Stimulated activated CD4-positive, alpha-beta T cell treated with anti-CD3 and anti-CD28 coated beads, Interleukin-15, amount 100 ng/mL, for 24 hours (primary cell): ENCODE measurements at regions not wholly inside any gene's neighbourhood (a gene's known extent, or its start where the extent isn't known, plus 50 kb on each side); places are given as distances from the start of the nearest gene placed in this dataset.

Experiments
- DNase-seq: peaks from one replicate; pipeline ENCODE4 v3.0.0-alpha.2; 2020

DNA sequence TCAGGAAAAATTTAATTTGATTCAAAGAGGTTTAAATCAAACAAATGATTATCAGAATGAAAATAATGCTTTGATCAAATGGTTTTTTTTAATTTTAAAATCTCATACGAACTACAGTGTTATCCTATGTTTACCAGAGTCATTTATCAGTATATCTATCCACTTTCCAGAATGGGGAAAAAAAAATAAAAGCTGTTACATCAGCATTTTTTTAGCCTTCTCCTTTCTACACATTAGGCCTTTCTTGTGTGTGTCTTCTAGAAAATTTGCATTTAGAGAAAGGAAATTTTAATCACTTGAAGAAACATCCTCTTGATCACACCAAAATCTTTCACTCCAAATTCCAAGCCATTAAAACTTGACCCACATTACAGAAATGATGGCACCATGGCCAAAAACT lies 608.9 kb upstream of the ID2 start:
- DNase-seq, result no peak

DNA sequence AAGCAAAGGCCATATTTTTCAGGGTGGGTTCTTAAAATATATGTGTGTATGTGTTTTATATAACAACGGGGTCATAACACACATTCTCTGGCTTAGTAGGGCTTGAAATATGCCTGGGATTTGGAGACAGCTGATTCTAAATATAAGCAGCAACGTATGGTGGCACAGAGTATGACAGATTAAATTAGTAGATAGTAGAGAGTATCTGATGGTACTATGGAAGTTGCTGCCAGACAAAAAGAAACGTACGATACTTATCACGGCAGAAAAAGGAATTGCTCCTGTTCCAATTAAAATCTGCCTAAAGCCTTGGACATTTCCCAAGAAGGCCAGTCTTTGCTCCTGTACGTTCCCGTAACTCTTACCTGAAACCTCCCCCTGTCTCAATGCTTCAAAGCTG lies 607.9 kb upstream of the ID2 start:
- no peak for DNase-seq

DNA sequence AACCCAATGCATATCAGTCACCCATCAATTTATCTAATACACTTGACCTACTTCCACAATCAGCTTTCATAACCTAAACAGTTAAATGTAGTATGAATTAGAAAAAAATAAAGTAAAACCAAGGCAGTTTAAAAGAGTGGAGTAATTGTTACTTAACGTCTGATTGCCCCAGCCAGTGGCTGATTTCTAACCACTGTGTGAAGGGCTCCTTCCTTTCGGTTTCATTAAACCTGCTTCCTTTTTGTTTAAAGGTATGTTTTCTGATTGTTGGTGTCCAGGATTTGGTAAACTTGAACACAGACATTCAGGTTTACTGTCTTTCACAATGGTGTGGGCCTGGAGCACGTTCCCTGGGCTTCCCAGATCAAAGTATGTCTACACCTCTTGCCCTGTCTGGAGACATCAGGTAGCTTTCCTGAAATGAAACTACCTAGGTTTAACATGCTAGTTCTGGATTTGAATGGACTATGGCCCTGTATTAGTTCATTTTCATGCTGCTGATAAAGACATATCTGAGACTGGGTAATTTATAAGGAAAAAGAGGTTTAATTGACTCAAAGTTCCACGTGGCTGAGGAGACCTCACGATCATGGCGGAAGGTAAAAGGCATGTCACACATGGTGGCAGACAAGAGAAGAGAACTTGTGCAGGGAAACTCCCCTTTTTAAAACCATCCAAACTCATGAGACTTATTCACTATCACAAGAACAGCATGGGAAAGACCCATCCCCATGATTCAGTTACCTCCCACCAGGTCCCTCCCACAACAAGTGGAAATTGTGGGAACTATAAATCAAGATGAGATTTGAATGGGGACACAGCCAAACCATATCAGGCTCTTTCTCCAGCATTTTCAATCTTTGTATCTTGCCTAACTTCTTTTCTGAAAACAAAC lies 605.2 kb upstream of the ID2 start:
- no peak for DNase-seq

DNA sequence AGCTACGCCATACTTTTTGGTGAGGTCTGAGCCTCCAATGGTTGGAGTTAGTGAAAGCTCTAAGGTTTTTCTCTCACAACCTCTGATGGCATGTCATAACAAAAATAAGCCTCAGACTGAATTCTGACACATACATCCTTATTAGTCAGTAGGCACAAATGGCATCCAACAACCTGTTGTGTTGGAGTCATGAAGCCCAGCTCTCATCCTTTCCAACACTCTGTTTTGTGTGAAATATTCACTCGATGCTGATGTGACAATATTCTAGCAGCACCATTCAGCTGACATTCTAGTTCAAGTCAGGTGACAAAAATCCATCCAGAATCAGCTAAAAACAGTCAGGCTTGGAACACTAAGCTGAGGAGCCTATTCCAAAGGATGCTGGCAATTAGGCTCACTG lies 603.2 kb upstream of the ID2 start:
- no peak for DNase-seq

DNA sequence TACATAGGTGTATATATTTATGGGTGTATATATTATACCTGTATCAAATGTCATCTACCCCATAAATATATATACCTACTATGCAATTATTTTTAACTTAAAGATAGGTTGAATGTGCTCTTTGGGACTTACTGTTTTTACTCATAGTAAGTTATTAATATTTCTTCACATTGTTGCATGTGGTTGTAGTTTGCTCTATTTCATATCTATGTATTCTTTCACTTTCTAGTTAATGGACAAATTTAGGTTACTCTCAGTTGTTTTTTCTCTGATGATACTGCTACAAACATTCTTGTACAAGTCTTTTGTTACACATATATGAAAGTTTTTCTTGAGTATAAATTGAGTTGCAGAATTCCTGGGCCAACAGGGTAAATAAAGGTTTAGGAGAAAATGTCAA lies 601.8 kb upstream of the ID2 start:
- DNase-seq, result no peak

DNA sequence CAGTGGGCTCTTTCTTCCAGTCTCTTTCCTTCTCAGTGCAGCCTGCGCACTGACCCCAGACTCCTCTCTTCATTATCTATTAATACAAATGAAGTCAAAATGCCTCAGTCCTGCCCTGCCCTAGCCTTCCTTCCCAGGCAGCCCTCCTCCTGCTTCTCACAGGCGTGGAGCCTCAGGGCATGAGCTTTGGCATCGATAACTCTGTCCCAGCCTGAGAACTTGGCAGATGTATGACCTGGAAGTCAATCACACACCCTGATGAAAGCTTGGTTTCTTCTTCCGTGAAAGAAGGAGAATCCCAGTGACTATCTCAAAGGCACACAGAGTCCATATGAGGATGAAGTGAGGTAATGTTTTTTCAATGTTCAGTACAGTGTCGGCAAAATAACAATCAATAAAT lies 600.7 kb upstream of the ID2 start:
- no peak for DNase-seq

DNA sequence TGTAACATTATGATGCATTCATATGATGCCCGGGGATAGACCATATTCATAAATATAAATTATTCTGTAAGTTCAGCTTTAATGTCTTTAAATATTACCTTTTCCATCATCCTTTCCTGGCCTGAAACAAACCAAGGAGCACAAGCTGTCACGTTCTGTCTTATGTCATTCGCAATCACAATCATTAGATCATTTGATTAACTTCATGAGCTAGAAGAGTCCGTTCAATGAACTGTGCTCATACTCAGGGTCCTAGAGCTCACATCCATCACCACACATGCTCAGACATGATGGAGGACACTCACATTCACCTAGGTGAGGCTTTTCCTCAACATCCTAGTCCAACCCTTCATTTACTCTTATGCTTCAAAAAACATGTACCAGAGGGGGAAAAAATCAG lies 599.0 kb upstream of the ID2 start:
- no peak for DNase-seq

DNA sequence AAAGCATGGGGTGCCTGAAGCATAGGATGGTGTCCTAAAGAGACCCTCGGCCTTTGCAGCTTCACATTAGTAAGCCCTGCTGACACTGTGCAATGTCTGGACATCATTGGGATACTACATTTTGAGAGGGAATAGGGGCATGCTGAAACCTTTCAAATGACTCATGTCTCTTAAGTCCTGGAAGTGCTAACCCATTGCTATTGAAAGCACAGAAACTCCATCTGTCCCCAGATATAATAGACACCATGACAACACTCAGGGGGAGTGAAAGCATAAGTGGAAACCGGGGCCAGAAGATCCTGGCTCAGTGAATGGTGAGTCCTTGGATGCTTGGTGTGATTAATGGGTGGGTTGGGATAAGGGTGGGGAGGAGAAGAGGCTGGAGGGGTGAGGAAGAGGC lies 595.5 kb upstream of the ID2 start:
- no peak for DNase-seq

DNA sequence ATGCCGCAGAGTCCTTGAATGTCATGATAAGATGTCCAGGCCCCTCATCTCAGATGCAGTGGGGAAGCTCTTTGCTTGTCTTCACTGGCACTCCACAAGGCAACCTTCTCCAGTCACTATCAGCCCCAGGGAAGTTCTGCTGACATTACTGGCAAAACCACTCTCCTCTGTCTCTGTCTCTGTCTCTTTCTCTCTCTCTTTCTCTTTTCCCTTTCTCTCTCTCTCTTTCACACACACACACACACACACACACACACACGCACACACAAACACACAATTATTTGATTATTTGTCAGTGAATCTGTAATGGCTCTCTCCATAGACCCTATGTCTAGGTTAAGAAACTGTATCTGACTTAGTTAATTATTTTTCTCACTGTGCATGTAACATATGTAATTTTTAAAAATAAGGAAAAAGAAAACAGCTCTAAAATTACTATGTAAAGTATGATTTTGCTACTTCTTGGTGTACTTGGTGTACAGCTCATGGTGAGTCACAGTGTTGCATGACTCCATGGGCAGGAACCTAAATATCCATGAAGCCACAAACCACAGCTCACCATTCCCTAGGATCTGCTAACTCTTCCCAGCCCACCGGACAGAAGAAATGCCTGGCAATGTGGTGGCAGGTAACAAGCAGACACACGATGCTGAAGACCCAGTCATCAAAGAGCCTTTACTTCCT lies 594.9 kb upstream of the ID2 start:
- no peak for DNase-seq

DNA sequence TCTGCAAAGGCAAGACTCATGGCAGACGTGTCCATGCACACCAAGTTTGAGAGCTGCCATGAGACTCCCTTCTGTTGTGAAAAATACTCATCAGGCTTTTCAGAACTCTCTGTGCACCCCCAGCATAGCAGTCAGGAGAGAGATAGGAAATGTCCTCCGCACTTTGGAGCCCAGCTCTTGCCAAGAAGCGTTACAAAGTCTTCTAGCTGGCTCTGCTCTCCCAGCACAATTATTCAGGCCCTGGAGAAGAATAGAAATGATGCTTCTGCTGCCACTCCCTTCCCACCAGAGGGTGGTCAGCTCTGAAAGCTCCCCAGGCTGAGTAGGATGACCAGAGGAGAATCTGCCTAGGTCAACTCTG lies 594.4 kb upstream of the ID2 start:
- DNase-seq, result no peak

DNA sequence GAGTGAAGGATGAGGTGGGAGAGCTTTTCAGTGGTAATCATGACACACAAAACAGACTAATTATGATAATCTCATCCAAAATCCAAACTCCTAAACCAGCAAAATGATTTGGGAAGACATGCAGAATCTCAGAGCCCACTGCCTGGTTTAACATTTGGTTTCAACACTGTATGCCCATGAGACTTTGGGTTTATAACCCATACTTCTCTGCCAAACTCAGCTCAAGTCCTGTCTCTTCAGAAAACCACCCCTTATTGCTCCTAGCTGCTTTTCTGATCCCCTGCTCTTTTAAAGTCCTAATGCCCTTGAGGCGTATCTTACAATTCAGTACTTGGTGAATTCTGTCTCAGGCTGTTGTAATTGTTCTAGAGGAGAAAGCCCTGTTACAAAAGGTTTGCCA lies 593.0 kb upstream of the ID2 start:
- no peak for DNase-seq

DNA sequence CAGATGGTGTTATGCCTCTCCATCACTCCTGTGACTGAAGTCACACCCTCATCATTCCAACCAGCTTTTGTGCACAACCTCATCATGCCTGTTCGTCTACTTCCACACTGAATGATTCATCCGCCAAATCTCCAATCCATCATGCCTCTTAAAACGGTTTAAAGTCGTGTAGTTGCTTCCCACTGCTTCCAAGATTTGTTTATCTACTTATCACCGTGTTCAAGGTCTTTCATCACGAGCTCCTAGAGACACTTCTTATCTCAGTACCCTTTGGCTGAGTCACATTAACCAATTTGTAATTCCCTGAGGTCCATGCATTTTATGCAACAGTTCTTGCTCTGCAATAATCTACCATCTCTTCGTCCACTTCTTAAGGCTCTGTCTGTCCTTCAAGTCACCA lies 592.3 kb upstream of the ID2 start:
- DNase-seq, result no peak

DNA sequence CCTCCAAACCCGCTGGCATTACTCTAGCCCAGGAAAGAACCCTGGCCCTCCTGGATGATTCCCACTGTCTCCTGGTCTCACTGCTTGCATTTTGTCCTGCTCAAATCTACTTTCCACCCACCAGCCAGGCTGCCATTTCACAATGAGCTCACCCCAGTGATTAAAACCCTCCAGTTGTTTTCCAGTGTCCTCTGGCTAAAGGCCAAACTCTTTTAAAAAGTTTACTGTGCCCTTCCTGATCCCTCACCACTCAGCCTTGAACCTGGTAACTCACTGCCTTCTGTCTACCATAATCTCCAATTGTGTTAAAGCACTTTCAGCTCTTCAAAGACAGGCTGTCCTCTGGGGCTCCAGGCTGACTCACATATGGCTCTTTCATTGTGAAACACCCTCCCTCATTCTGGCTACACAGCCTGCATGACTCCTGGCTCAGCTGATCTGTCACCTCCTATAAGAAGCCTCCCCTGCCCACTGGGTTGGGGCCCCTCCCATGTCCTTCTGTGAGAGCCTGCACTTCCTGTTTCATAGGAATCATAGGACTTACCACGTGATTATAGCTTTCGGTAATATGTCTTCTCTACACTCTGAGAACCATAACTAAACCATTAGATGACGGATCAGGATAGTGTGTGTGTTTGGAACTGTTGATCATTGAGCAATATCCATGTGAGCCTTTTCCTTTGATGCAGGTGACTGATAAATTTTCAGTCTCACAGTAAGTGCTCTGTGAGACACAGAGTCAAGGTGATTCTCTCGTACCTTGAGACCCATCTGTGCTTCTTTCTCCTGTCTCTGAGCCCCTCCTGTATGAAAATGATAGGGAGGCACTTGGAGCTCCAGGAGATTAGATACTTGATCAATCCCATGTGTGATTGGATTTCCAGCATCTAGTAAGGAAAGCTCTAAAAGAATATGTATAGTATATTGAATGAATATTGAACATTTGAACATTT lies 590.8 kb upstream of the ID2 start:
- peak; percentile 79 for DNase-seq

DNA sequence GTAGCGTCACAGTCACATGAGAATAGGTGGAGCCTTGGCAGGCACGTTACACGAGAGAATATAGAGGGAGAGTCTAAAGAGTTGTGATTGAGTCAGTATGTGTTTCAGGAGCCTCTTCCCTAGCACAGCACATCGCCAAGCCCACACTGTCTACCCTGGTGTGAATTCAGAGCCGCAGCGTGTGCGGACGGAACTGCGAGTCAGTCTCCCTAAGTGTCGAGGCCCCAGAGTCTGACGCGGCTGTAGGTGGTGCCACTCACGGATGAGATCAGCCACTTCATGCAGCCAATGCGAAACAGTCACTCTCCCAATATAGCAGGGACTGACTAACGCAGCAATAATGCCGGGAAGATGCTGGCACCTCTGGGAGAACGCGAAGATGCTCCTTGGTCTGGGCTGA lies 587.3 kb upstream of the ID2 start:
- no peak for DNase-seq

DNA sequence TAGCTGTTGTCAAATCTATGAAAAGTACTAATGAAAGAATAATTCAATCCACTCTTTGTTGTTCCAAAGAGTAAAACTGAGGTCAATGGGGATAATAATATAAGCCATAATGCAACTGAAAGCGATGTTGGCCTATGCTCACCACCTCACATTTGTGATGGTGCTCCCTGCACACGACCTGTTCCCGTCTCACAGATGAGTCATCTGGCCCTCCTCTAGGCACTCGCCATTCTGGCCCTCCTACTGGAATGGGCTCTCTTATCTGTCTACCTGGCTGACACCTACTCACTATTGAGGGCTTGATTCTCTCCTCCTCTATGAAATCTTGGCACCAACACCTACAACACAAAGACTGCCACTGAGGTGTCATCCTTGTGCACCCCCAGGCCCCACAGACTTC lies 585.9 kb upstream of the ID2 start:
- DNase-seq, result no peak

DNA sequence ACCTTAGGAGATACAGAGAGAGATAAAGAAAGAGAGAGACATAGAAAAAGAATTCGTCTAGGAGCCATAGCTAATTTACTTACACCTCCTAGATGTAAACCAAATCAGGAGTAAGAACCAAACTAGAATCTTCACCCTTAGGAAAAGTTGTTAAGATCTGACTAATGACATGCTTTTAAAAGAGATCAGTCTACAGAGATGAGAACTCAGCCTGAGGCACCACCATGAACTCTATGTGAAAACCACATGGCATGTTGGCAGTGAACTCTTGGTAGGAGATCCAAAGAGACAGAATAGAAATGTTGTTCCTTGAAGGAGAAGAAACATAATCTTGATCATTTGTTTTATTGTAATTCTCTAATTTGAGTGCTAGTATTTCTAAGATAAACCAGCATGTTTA lies 585.4 kb upstream of the ID2 start:
- DNase-seq, result no peak

DNA sequence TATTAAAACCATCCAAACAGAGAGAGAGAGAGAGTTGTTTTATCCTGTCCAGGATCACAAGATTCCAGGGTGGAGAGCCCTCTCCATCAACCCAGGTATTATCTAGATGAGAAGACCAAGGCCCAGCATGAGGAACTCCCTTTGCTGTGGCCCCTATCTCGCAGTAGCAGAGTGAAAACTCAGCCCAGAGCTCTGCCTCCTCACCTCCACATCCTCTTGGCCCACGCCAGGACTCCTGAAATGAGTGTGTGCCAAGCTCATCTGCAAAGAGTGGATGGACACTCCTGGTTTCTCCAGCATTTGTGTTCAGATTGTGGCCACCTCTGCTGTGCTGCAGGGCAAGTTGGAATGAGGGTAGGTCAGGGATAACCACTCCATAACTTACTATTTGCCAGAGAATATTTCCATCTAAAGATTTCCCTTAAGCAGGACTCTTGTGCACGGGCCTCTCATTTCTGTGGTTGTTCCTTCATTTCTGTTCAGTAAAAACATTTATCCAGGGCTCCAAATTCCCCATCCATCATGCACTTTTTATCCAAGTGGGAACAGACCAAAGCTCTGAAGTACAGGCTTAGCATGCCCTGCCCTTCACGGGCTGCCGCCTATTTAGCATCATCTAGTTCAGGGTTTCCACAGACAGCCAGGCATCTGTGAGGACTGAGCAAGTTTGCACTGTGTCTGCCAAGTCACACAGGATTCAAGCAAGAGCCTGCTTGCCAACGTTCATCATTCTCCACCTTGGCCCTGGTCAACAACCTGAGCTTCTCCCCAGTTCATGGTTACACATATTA lies 583.2 kb upstream of the ID2 start:
- no peak for DNase-seq

DNA sequence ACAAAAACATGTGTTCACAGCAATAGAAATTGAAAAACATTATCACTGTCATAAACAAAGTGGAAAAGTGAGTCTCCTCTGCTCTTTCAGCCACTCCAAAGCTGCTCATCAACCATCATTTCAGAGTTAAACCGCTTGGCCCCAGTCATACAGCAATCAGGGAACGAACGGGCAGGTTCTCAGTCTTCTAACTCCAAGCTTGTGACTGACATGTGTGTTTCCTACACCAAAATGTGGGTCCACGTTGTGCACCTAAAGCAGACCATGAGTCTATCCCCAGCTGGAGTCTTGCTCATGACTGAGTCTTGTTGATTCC lies 582.6 kb upstream of the ID2 start:
- DNase-seq, result no peak

DNA sequence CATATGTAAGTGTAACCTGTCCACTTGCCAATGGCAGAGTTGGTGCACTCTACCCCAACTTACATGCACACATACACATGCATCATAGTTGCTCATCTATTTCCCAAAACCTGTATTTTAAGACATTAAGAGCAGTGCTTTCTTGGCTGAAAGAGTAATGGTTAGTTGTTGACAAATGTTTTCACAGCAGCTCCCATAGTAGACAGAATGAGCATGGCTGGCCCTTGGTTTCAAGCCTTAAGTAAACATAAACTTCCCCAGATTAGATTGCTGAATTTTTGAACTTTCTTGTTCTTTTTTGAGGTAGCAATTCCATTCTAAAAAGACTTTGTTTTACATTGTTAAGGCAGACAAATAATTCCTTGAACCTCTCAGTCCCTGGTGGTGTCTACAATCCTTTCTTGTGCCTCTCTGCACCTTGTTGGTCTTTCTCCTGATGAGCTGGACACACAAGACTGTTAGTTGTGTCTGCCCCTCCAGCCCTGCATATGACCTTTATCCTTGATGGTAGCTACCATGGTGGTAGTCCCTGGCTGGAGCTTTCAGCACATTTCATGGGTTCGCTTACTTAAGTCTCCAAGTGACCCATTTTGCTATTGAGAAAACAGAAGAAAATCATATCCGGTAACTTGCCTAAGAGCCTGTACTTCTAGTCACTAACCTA lies 580.1 kb upstream of the ID2 start:
- DNase-seq, result no peak

DNA sequence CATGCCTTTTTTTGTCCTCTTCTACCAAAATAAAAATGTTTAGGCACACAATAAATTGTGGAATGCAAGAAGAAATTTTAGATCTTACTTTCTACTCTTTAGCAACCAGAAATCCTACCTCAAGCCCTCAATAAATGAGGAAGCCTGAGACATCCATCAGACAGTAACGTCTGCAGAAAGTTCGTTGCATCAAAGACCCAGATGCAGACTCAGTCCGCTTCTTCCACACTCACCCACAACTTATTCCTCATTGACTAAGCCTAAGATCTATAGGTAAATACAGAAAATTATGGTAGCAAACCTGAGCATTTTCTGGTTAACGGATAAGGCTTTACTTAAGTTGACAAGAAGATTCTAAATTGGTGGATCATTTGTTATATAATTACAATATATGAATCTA lies 579.4 kb upstream of the ID2 start:
- no peak for DNase-seq

DNA sequence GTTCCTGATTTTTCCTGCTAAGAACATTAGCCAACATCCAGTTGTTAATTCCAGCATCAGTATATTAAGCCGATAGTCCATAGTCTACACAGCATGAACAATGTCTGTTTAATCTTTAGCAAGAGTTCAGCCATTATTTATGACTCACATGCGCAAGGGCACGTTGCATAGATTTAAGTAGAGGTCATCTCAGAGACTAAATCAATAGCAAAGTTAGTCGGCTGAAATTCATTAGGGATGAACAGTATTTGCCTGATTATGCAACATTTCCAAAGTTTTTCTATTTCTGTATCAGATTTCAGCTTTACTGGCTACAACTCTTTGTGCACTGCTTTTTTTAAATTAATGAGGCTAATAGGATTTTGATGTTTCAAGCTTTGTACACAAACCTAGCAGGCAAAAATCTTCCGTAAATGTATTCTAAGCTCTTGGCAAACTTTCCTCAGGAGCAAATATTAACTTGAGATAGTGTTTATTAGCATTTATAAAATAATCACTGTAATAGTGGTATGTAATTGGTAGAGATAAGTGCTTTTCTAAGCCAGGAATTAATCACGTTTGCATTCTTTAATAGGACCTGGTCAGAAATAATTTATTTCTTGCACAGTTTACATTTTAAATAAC lies 578.7 kb upstream of the ID2 start:
- DNase-seq, result no peak

DNA sequence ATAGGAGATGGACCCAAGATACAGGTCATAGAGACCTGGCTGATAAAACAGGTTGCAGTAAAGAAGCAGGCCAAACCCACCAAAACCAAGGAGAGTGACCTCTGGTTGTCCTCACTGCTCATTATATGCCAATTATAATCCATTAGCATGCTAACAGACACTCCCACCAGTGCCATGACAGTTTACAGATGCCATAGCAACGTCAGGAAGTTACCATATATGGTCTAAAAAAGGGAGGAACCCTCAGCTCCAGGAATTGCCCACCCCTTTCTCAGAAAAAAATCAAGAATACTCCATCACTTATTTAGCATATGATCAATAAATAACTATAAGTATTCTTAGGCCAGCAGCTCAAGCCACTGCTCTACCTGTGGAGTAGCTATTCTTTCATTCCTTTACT lies 574.7 kb upstream of the ID2 start:
- DNase-seq, result no peak
